OCI-M2 (cell line): ENCODE measurements at regions not wholly inside any gene's neighbourhood (a gene's known extent, or its start where the extent isn't known, plus 50 kb on each side); places are given as distances from the start of the nearest gene placed in this dataset.

Experiments used
- DNase-seq: peaks from one replicate; lab custom pipeline; 2025; ENCODE audit not compliant: unreplicated experiment; lab: John Stamatoyannopoulos, UW

DNA sequence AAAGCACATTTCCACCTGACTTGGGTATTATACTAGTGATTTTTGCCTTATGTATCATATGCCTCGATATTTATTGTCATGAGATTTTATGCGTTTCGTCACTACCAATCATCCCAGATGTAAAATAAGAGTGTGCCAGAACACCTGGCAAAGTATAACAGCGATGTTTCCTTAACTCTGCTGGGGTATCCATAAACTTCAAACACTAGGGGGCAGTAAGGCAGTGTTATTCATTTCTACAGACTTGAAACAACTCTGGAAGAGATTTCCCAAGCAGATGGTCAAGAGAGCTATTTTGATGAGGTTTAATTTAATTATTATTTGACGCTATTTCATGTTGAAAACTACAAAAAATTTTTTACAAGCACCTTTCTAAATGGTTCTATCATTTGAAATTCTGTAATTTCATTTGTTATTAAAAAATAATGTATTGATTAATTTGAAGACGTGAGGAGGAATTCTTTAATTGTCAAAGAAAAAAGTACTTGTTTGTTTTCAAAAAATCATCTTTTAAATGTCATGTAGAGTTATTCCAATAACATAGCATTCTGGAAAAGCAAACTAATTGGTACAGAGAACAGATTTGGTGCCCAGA, 388.5 kb upstream of the CTNND2 start:
- DNase-seq, result no peak

DNA sequence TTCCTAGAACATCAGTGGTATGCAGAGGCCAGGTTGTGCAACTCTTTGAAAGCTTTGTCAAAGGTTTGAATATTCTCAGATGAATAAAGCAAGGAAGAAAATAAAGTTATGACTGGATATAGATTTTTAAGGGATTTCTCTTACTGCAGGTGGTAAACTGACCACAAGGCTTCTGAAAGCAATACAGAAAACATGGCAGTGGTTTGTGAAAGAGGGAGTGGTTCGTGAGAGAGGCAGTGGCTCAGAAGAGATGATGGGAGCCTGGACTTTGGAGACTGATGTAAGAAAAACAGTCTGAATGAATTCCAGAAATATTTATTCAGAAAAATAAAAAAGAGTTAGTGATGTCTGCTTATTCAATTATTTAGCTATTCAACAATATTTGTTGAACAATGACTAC, 380.4 kb upstream of the CTNND2 start:
- DNase-seq, result no peak

DNA sequence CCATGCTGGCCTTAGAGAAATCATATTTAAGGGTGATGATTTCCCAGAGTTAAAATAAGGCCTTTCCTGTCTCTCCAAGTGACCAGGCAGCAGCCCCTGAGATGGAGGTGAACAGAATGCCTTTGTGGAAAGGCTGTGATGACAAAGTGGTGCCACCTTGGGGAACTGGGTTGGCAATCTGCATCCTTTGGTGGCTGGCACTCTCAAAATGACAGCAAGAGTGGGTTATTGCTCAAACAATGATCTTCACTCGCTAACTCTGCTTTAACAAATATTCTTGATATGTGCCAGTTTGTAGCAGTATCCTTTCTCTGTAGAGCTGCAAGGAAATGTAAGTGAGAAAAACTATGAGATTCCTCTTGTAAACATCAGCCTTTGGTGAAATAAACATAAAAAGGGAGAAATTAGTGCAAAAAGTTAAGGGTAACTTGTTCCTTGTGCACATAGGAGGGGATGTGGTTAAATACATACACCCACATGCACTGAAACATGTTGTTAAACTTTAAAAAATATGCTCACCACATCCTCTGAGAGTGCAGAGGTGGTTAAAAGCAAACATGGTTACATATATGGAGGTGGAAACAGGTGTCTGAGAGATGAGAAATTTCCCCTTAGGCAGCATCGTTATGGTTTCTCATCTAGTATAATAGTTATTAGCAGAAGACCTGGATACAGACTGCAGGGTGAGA, 373.4 kb upstream of the CTNND2 start:
- DNase-seq, result no peak

DNA sequence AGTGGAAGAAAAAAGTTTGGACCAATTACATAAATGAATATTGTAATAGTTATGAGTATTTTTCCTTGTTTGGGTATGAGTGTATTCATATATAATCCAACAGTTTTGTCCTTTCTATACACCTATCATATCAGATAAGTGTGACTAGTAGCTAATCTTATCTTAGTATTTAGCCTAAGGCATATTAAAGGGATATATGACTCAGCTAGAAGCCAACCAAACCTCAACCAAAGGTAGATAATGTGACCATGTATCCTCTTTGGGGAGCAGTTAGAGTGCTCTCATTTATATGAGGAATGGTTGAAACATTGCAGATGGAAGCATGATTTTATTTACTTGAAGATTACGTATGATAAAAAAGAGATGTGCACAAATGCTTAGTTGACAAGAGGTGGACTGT, 370.0 kb upstream of the CTNND2 start:
- DNase-seq, result no peak

DNA sequence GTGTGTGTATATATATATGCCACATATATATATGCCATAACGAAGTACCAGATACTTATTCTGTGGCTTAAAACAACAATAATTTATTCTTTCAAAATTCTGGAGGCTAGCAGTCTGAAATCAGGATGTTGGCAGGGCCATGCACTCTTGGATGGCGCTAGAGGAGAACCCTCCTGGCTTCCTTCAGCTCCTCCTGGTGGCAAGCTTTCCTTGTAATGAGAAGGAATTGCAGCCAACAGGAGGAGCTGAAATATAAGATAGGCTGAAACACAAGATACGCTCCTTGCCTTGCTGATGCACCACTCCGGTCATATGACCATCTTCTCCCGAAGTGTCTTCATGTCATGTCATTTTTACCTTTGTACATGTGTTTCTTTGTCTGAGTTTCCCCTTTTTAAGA, 368.1 kb upstream of the CTNND2 start:
- no peak for DNase-seq

DNA sequence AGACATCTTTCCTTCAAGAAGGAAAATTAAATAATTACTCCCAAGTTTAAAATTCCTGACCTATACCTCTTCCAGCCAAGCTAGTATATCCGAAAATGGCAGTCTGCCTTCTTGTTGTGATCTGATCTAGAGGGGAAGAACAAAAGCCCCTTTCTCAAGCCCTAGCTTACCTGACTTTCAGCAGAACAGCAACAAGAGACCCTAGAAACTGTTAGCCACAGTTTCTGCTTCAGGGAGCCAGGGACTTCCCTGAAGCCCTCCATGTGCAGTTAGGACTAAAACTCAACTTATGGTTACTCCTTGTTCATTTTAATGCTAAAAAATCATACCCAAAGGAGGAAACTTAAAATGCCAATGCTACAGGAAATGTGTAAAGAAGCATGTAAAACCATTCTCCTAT, 366.7 kb upstream of the CTNND2 start:
- DNase-seq, result no peak

DNA sequence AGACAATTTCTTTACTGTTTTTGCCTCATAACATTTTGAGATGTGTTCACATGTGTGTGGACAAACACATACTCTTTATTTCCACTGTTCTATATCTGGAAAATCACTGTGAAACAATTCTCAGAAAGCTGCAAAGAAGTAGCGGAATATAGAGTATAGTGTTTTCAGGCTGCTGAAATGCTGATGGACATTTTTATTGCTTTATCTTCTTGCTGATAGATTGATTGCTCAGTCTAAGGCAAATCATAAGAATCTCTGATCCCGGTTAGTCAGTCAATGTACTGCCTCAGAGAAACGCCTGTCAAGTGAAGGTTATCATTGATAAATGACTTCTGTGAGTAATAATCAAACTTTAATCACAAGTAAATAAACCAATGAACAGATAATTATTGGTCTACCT, 364.9 kb upstream of the CTNND2 start:
- DNase-seq, result no peak

DNA sequence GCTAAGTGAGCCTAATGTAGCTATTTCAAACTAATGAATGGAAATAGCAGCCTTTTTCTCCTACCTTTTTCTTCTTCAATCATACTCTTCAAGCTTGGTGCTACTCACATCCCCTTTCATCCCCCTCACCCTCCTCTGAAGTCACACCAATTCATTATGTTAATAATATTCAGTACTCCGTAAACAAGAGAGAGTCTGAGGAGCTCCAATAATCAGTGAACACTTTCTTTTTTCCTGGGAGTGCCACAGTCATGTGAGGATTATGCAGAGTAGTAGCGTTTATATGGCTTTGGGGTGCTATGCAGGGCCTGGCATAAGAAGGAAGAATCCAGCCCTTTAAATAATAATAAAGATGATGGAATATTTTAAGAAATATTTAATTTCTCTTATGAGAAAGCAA, 354.3 kb upstream of the CTNND2 start:
- no peak for DNase-seq

DNA sequence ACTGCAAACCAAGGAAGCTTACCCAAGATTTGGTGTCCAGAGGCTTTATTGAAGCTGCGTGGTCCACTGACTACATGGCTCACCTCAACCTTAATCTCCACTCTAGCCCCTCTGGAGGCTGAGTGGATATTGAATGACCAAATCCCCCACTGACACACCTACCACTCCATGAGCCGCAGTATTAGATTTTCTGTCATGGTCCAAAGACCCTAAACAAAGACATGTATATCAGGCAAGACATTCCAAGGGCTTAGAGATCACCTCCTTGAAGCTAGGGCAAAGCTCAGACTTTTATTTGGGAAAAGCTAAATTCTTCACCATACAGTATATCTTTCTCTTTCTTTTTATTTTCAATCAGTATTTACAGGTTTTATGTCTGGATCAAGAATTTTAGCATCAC, 346.2 kb upstream of the CTNND2 start:
- no peak for DNase-seq

DNA sequence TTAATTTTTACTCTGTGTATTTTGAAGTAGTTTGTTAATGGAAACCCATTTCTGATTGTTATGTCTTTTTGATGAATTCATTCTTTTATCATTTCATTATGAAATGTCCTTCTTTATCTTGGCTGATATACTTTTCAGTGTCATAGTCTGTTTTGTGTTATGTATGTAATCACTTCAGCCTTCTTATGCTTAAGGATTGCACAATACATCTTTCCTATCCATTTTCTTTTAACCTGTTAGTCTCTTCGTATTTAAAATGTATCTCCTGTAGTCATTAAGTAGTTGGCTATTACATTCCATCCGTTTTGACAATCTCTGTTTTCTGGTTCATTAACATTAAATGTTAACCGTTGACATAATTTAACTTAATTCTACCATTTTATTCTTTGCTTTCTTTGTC, 344.6 kb upstream of the CTNND2 start:
- no peak for DNase-seq

DNA sequence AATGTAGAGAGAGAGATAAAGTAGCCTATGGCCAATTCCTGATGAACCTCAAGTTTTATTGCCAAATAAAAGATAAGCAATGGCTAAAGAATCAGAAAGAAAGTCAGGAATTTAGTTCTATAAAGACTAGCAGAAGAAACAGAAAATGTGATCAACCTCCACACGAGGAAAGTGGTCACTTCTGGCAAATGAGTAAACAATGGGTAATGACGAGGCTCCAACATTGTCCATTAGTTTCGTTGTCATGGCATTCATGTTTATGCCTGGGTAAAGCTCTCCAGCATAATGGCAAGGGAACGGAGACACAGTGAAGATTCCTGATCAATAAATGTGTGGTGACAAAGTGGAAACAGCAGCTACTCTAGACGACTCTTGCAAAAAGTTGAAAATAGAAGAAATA, 341.8 kb upstream of the CTNND2 start:
- no peak for DNase-seq

DNA sequence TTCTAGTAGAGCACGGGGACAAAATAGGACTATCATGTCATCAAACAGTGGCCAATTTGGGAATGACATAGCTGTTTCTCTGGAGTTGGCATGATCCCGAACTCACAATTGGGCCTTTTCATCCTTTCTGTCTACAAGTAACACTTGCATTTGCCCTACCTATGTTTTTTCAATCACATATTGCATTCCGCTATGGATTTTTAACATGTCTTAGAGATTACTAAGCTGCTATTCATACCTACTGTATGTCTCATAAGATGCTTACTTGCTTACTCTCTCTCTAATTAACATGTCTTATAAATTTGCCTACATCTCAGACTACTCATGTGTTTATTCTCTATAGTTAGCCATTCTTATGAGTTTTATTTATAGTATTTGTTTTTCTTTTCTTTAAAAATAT, 341.2 kb upstream of the CTNND2 start:
- no peak for DNase-seq

DNA sequence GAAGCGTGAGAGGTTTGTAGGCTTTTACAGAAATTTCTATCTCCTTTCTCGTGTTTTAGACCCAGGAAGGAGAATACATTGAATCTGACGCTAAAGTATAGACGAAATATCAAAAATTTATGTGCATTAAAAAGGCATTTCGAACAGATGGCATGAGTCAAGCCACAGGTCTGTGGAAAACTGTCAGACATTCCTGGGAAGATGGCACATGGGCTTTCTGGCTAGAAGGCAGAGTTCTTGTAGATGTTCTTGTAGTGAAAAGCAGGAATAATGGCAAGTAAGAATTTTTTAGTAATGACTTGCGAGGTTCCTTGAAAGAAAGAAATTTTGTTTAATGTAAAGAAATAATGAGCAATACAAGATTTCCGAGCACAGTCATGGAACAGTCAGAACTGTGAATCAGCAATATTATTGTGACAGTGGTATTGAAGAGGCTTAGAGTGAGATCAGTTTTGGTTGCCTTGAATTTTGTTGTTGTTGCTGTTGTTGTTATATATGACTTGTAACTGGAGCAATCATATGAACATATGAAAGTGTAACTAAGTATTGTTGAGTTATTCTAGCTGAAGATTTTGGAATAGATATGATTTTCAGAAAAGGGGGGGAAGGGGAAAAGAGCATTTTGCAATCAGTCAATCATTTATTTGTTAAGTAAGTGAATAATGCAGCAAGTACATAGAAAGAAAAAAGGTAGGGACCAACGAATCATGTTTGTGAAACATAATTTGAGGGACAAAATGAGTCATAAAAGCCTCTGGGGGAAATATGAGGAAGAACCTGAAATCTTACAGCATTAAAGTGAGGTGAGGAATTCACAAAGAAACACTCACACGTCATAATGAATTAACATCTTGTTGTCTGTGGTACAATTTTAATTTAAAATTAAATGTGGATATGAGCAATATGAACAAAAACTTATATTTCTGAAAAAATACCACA, 339.0 kb upstream of the CTNND2 start:
- no peak for DNase-seq

DNA sequence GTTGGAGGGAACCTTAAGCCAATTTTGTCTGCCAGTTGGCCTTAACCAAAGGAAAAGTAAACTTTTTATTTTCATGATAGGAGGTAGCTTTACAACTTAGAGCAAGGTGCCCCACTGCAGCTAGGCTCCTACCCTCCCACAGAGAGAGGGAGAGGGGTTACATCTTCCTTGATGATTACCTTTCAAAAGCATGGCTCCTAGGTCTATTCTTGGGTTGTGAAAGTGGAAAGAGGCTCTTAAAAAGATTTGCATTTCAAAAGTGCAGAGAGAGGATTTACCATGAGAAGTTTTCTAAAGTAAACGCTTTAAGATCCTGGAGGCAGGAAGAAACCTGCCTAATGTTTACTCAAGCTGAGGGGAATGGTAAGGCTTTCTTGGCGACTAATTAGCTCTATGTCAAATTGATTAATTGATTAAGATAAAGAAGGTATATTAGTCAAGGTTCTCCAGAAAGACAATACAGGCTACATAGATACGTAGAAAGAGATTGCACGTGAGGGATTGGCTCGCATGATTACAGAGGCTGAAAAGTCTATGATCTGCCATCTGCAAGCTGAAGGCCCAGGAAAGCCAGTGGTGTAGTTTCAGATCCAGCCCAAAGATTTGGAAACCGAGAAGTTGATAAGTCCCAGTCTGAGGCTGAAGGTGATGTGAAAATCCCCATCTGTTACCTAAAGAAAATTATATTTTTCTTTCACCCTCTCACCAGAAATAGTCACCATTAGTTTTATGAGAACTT, 333.8 kb upstream of the CTNND2 start:
- DNase-seq, result no peak

DNA sequence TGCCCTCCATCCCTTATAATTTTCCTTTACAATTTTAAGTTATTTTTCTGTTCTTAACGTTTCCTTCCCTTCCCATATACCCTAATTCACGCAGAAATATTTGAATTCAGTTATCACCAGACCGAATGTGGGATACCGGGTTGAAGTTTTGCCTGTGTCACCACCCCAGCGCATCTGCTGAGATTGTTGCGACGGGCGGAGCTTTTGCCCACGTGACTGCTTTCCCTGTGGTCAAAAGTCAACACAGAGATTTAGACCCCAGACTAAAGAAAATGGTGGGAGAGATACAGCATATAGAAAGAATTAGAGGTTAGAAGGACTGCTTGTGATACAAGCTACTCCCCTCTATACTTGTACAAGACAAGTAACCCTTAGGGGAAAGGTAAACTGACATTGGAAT, 326.4 kb upstream of the CTNND2 start:
- no peak for DNase-seq

DNA sequence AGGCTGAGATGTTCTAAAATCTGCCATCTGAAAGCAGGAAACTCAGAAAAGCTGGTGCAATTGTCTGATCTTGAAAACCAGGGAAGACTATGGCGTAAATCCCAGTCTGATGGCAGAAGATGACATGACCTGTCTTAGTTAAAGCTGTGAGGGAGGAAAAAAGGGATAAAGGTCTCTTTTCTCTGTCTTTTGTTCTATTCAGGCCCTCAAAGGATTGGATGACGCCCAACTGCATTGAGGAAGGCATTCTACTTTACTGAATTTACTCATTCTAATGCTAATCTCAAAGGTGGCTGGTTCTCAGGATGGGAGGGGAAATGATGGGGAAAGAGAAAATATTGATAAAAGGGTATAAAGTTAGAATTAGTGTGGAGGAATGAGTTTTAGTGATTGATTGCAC, 312.8 kb upstream of the CTNND2 start:
- no peak for DNase-seq

DNA sequence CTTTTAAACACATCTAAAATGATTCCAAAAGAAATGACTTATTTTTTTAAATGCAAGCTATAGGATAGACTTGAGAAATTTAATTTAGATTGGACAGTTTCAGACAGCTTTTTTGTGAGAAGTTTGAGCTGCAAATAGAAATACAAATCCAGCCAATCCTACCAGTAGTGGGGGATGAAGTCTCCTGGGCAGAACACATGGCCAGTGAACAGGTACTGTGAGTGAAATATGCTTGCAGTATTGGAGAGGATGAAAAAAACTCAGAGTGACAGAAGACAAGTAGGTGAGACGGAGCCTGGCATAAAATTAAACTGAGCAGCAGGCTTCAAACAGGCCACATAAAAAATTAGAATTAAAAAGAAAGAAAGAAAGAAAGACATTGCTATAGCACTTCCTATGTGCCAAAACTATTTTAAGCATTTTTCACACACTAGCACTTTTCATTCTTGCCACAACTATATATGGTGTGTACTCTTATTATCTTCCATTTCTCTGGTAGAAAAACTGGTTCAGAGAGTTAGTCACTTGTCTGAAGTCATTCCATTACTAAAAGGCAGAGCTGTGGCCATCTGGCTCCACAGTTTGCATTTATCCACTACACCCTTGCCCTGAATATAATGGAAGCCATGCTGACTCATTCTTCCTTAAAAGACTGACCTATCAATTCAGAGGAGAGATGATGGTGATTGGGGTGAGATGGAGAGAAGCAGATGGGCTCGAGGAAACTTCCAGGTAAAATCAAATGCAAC, 310.2 kb upstream of the CTNND2 start:
- DNase-seq, result no peak

DNA sequence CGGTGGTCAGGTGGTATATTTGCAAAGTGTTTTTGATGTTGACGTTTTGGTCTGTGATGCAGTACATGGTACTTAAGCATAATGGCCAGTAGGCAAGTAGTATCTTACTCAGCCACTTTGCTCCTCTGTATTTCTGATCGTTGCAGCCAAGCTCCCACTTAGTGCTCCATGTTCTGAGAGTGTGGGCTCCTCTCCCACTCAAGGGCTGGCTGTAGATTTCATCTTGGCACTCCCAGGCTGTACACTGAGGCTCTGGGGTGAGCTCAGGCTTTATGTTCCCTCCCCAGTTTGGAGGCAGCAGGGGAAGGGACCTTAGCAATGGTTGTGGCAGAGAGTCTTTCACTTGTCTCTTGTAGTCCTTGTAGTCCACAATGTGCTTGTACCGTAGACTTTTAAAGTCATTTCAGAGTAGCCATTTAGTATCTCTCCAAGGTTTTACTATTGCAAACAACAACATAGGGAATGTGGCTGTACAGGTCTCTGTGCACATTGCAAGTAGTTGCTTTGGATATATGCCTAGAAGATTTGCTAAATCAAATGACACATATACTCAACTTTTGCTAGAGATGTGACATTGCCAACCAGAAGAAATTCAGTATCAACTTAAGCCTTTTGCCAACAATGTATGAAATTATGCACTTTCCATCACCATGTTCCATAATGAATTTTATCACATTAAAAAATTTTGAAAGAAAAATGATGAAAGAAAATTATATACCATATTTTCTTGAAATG, 304.3 kb upstream of the CTNND2 start:
- no peak for DNase-seq

DNA sequence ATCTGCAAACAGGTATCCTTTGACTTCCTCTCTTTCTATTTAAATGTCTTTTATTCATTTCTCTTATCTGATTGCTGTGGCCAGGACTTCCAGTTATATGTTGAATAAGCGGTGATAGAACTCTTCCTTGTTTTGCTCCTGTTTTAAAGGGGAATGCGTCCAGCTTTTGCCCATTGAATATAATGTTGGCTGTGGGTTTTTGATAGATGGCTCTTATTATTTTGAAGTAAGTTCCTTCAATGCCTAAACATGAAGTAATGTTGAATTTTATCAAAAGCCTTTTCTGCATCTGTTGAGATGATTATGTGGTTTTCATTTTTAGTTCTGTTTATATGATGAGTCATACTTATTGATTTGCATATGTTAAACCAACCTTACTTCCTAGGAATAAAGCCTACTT, 300.5 kb upstream of the CTNND2 start:
- DNase-seq, result no peak

DNA sequence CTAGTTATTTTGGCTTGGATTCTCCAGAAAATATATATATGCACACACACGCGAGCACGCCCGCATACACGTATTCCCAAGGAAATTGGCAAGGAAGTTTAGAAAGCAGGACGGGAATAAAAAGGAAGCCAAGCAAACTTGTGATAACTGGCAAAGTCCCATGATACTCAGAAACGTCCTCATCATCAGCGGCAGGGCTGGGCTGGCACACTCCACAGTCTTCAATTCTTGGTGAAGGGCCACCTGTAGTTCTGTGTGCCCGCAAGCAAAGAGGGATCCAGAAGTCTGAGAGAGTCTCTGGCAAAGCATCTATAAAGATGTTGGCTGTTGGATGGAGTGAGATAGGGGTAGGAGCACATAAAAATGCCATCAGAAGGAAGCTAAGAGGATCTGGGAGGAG, 289.3 kb upstream of the CTNND2 start:
- DNase-seq, result no peak
